ENCODE measurements at regions not wholly inside any gene's neighbourhood (a gene's known extent, or its start where the extent isn't known, plus 50 kb on each side); places are given as distances from the start of the nearest gene placed in this dataset.

DNA sequence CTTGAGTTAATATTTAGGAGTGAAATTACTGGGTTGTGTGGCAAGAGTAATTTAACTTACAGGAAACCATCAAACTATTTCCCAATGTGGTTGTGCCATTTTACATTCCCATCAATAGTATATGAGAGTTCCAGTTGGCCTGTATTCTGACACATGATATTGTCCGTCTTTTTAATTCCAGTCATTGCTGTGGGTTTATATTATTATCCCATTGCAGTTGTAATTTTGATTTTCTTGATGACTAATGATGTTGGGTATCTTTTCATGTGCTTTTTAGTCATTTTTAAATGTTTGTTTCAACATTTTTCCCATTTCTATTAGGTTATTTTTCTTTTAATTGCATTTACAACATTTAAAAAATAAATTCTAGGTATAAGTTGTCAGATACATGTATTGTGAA, 614.0 kb downstream of the UTRN start:
- Mint-ChIP-seq H3K36me3 (ENCODE audit: unreplicated experiment) (no peaks in the 10 kb centered on the region), H3K4me1 (ENCODE audit: unreplicated experiment) (peaks cover 23% of the 10 kb centered on the region), H3K9me3 (ENCODE audit: unreplicated experiment) (peaks cover 26% of the 10 kb centered on the region), H3K27ac (ENCODE audit: unreplicated experiment) (no peak overlapping the region), H3K4me3 (ENCODE audit: unreplicated experiment) (no peak overlapping the region), H3K27me3 (ENCODE audit: unreplicated experiment) (no peaks in the 10 kb centered on the region)
- TF ChIP-seq, protein P1, sequence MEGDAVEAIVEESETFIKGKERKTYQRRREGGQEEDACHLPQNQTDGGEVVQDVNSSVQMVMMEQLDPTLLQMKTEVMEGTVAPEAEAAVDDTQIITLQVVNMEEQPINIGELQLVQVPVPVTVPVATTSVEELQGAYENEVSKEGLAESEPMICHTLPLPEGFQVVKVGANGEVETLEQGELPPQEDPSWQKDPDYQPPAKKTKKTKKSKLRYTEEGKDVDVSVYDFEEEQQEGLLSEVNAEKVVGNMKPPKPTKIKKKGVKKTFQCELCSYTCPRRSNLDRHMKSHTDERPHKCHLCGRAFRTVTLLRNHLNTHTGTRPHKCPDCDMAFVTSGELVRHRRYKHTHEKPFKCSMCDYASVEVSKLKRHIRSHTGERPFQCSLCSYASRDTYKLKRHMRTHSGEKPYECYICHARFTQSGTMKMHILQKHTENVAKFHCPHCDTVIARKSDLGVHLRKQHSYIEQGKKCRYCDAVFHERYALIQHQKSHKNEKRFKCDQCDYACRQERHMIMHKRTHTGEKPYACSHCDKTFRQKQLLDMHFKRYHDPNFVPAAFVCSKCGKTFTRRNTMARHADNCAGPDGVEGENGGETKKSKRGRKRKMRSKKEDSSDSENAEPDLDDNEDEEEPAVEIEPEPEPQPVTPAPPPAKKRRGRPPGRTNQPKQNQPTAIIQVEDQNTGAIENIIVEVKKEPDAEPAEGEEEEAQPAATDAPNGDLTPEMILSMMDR (IDR thresholded peaks at IDR 0.05): no peak
- DNase-seq (ENCODE audit: extremely low spot score, unreplicated experiment): no peak

DNA sequence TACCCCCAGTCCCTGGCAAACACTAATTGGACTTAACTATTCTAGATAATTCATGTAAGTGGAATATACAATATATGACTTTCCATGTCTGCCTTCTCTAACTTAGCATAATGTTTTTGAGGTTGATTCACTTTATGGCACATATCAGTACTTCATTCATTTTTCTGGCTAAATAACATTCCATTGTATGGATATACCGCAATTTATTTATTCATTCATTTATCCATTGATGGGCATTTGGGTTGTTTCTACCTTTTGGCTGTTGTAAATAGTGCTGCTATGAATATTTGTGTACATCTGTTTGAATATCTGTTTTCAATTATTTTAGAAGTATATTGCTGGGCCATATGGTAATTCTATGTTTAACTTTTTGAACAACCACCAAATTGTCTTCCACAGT, 616.3 kb downstream of the UTRN start:
- H3K4me3 Mint-ChIP-seq (ENCODE audit: unreplicated experiment): no peak overlapping the region
- peaks cover 26% of the 10 kb centered on the region for H3K9me3 Mint-ChIP-seq (ENCODE audit: unreplicated experiment)
- TF ChIP-seq, protein P1 (IDR thresholded peaks at IDR 0.05): no peak
- H3K27me3 Mint-ChIP-seq (ENCODE audit: unreplicated experiment): no peaks in the 10 kb centered on the region
- H3K27ac Mint-ChIP-seq (ENCODE audit: unreplicated experiment): no peak overlapping the region
- peaks cover 17% of the 10 kb centered on the region for H3K4me1 Mint-ChIP-seq (ENCODE audit: unreplicated experiment)
- no peaks in the 10 kb centered on the region for H3K36me3 Mint-ChIP-seq (ENCODE audit: unreplicated experiment)
- DNase-seq (ENCODE audit: extremely low spot score, unreplicated experiment): no peak

- H3K4me1 Mint-ChIP-seq (ENCODE audit: unreplicated experiment): peaks cover 21% of the 10 kb centered on the region
- TF ChIP-seq, protein P1 (IDR thresholded peaks at IDR 0.05): no peak
- H3K36me3 Mint-ChIP-seq (ENCODE audit: unreplicated experiment): no peaks in the 10 kb centered on the region
- H3K27me3 Mint-ChIP-seq (ENCODE audit: unreplicated experiment): no peaks in the 10 kb centered on the region
- no peak for DNase-seq (ENCODE audit: extremely low spot score, unreplicated experiment)
- peaks cover 8% of the 10 kb centered on the region for H3K9me3 Mint-ChIP-seq (ENCODE audit: unreplicated experiment)
- H3K4me3 Mint-ChIP-seq (ENCODE audit: unreplicated experiment): no peak overlapping the region
- peak overlapping the region; percentile 79 for H3K27ac Mint-ChIP-seq (ENCODE audit: unreplicated experiment)
These were observed 622.9 kb downstream of the UTRN start for GRCh38 chr6:144908004-144908403.

- H3K36me3 Mint-ChIP-seq (ENCODE audit: unreplicated experiment): no peaks in the 10 kb centered on the region
- no peak overlapping the region for H3K27ac Mint-ChIP-seq (ENCODE audit: unreplicated experiment)
- DNase-seq (ENCODE audit: extremely low spot score, unreplicated experiment): no peak
- H3K9me3 Mint-ChIP-seq (ENCODE audit: unreplicated experiment): no peaks in the 10 kb centered on the region
- no peak overlapping the region for H3K4me3 Mint-ChIP-seq (ENCODE audit: unreplicated experiment)
- TF ChIP-seq, protein P1 (IDR thresholded peaks at IDR 0.05): no peak
- H3K27me3 Mint-ChIP-seq (ENCODE audit: unreplicated experiment): no peaks in the 10 kb centered on the region
- H3K4me1 Mint-ChIP-seq (ENCODE audit: unreplicated experiment): peaks cover 21% of the 10 kb centered on the region
These were observed 624.7 kb downstream of the UTRN start for GRCh38 chr6:144909753-144910285.

- no peaks in the 10 kb centered on the region for H3K27me3 Mint-ChIP-seq (ENCODE audit: unreplicated experiment)
- DNase-seq (ENCODE audit: extremely low spot score, unreplicated experiment): no peak
- H3K36me3 Mint-ChIP-seq (ENCODE audit: unreplicated experiment): no peaks in the 10 kb centered on the region
- H3K27ac Mint-ChIP-seq (ENCODE audit: unreplicated experiment): no peak overlapping the region
- no peak overlapping the region for H3K4me3 Mint-ChIP-seq (ENCODE audit: unreplicated experiment)
- H3K9me3 Mint-ChIP-seq (ENCODE audit: unreplicated experiment): peaks cover 6% of the 10 kb centered on the region
- H3K4me1 Mint-ChIP-seq (ENCODE audit: unreplicated experiment): peaks cover 21% of the 10 kb centered on the region
- TF ChIP-seq, protein P1 (IDR thresholded peaks at IDR 0.05): no peak
These were observed 626.2 kb downstream of the UTRN start for GRCh38 chr6:144911322-144911721.

Data from osteocyte (in vitro differentiated cells).